ENCODE measurements at regions not wholly inside any gene's neighbourhood (a gene's known extent, or its start where the extent isn't known, plus 50 kb on each side); places are given as distances from the start of the nearest gene placed in this dataset.

- Mint-ChIP-seq H3K4me3 (ENCODE audit: unreplicated experiment) (peak overlapping the region; percentile 45), H3K4me1 (ENCODE audit: low read depth) (peaks cover 50% of the 10 kb centered on the region), H3K9me3 (ENCODE audit: low read depth) (peaks cover 6% of the 10 kb centered on the region), H3K27ac (ENCODE audit: unreplicated experiment) (peak overlapping the region; percentile 95), H3K27me3 (ENCODE audit: low read depth) (no peaks in the 10 kb centered on the region), H3K36me3 (ENCODE audit: low read depth) (no peaks in the 10 kb centered on the region)
- no peak for TF ChIP-seq CTCF (IDR thresholded peaks at IDR 0.05)
- no peak for DNase-seq (ENCODE audit: low spot score)
Measured at GRCh38 chr4:128347930-128348660, 60.5 kb upstream of the PGRMC2 start.

- H3K9me3 Mint-ChIP-seq (ENCODE audit: low read depth) = peaks cover 6% of the 10 kb centered on the region
Measured at GRCh38 chr4:128347175-128347868, 59.7 kb upstream of the PGRMC2 start.

GRCh38 chr4:128346054-128346716 is 58.6 kb upstream of the PGRMC2 start:
- no peak for TF ChIP-seq CTCF (IDR thresholded peaks at IDR 0.05)
- peaks cover 39% of the 10 kb centered on the region for H3K4me1 Mint-ChIP-seq (ENCODE audit: low read depth)
- no peak for DNase-seq (ENCODE audit: low spot score)
- no peaks in the 10 kb centered on the region for H3K36me3 Mint-ChIP-seq (ENCODE audit: low read depth)
- H3K27ac Mint-ChIP-seq (ENCODE audit: unreplicated experiment) = no peak overlapping the region
- H3K9me3 Mint-ChIP-seq (ENCODE audit: low read depth) = peaks cover 6% of the 10 kb centered on the region
- no peaks in the 10 kb centered on the region for H3K27me3 Mint-ChIP-seq (ENCODE audit: low read depth)
- no peak overlapping the region for H3K4me3 Mint-ChIP-seq (ENCODE audit: unreplicated experiment)

More at GRCh38 chr4:128347175-128347868, 59.7 kb upstream of the PGRMC2 start:
- peak overlapping the region; percentile 19 for H3K27ac Mint-ChIP-seq (ENCODE audit: unreplicated experiment)
- DNase-seq (ENCODE audit: low spot score) = no peak
- H3K4me1 Mint-ChIP-seq (ENCODE audit: low read depth) = peaks cover 46% of the 10 kb centered on the region
- H3K36me3 Mint-ChIP-seq (ENCODE audit: low read depth) = no peaks in the 10 kb centered on the region
- no peaks in the 10 kb centered on the region for H3K27me3 Mint-ChIP-seq (ENCODE audit: low read depth)
- no peak for TF ChIP-seq CTCF (IDR thresholded peaks at IDR 0.05)
- H3K4me3 Mint-ChIP-seq (ENCODE audit: unreplicated experiment) = no peak overlapping the region

GRCh38 chr4:128345650-128346049 is 58.0 kb upstream of the PGRMC2 start:
- no peaks in the 10 kb centered on the region for H3K27me3 Mint-ChIP-seq (ENCODE audit: low read depth)
- no peak overlapping the region for H3K4me3 Mint-ChIP-seq (ENCODE audit: unreplicated experiment)
- no peaks in the 10 kb centered on the region for H3K36me3 Mint-ChIP-seq (ENCODE audit: low read depth)
- peaks cover 39% of the 10 kb centered on the region for H3K4me1 Mint-ChIP-seq (ENCODE audit: low read depth)
- TF ChIP-seq CTCF (IDR thresholded peaks at IDR 0.05) = no peak
- H3K9me3 Mint-ChIP-seq (ENCODE audit: low read depth) = peaks cover 6% of the 10 kb centered on the region
- no peak for DNase-seq (ENCODE audit: low spot score)
- no peak overlapping the region for H3K27ac Mint-ChIP-seq (ENCODE audit: unreplicated experiment)

GRCh38 chr4:128342762-128343161 is 55.1 kb upstream of the PGRMC2 start:
- Mint-ChIP-seq H3K36me3 (ENCODE audit: low read depth) (peaks cover 1% of the 10 kb centered on the region), H3K9me3 (ENCODE audit: low read depth) (peaks cover 6% of the 10 kb centered on the region), H3K27me3 (ENCODE audit: low read depth) (no peaks in the 10 kb centered on the region), H3K4me3 (ENCODE audit: unreplicated experiment) (no peak overlapping the region), H3K4me1 (ENCODE audit: low read depth) (peaks cover 23% of the 10 kb centered on the region), H3K27ac (ENCODE audit: unreplicated experiment) (no peak overlapping the region)
- no peak for DNase-seq (ENCODE audit: low spot score)
- TF ChIP-seq CTCF (IDR thresholded peaks at IDR 0.05) = no peak
